ENCODE measurements at regions not wholly inside any gene's neighbourhood (a gene's known extent, or its start where the extent isn't known, plus 50 kb on each side); places are given as distances from the start of the nearest gene placed in this dataset.

DNA sequence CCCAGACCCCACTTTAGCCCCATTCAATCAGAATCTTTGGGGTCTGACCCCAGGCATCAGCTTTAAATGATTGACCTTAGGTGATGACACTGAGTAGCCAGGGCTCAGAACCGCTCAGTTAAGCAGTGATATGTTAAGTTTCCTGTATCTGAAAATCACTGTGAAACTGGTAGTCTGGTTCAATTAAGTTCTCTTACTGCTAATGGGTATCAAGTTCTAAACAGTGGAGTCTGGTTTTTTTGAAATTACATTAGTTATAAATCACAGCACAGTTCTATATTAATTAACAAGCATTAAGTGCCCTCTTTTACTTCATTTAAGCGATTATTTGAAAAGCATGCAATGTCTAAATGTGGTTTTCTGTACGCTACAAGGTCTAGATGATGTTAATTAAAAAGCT is 117.9 kb downstream of the HAUS1 start:
- TF ChIP-seq POLR2AphosphoS5 (IDR thresholded peaks at IDR 0.05; ENCODE audit: low read depth, low read length) (no peak), TAF1 (IDR thresholded peaks at IDR 0.05; ENCODE audit: borderline replicate concordance, insufficient read depth, low read length) (no peak), SIN3A (IDR thresholded peaks at IDR 0.05; ENCODE audit: borderline replicate concordance, insufficient read depth, low read length) (no peak)

All from PFSK-1 (cell line).